ENCODE measurements at regions not wholly inside any gene's neighbourhood (a gene's known extent, or its start where the extent isn't known, plus 50 kb on each side); places are given as distances from the start of the nearest gene placed in this dataset.

GRCh38 chr4:123345935-123346300, 50.7 kb upstream of the SPRY1 start:
- TF ChIP-seq CTCF (IDR thresholded peaks at IDR 0.05), result no peak
- no peak for TF ChIP-seq EP300 (IDR thresholded peaks at IDR 0.05; ENCODE audit: low read depth)
- TF ChIP-seq POLR2A (IDR thresholded peaks at IDR 0.05), result no peak
- no peak for TF ChIP-seq POLR2AphosphoS5 (IDR thresholded peaks at IDR 0.05)
- Histone ChIP-seq H3K36me3 (no peaks in the 10 kb centered on the region), H3K4me1 (no peaks in the 10 kb centered on the region), H3K9me3 (no peaks in the 10 kb centered on the region), H3K27ac (no peak overlapping the region), H3K27me3 (no peaks in the 10 kb centered on the region), H3K4me3 (no peak overlapping the region)
- intact Hi-C loops (cut with DNase I; ENCODE audit: low total_unique reads) (no loop called here), in situ Hi-C loops (cut with MboI; ENCODE audit: low pct_ligation_motif_present in 1 of 4, low pct_unique_long_range_greater_than_20kb in 1 of 4, low sequenced_read_pairs in 3 of 4) (no loop called here)
- DNase-seq, result no peak
- WGBS, 2 donors (ENCODE audit: low coverage in 1 of 2), result 48 to 65% methylated on average over 3 of the region's 3 CpGs

GRCh38 chr4:123346330-123346940, 50.2 kb upstream of the SPRY1 start:
- H3K27me3 ChIP-seq, result no peaks in the 10 kb centered on the region
- no peak for TF ChIP-seq POLR2A (IDR thresholded peaks at IDR 0.05)
- no peak for TF ChIP-seq POLR2AphosphoS5 (IDR thresholded peaks at IDR 0.05)
- no peak for TF ChIP-seq CTCF (IDR thresholded peaks at IDR 0.05)
- TF ChIP-seq EP300 (IDR thresholded peaks at IDR 0.05; ENCODE audit: low read depth), result no peak
- in situ Hi-C loops (cut with MboI; ENCODE audit: low pct_ligation_motif_present in 1 of 4, low pct_unique_long_range_greater_than_20kb in 1 of 4, low sequenced_read_pairs in 3 of 4), result no loop called here
- no peaks in the 10 kb centered on the region for H3K9me3 ChIP-seq
- WGBS, 2 donors (ENCODE audit: low coverage in 1 of 2), result 76% methylated on average over 5 to 7 of the region's 7 CpGs
- H3K27ac ChIP-seq, result no peak overlapping the region
- no peaks in the 10 kb centered on the region for H3K4me1 ChIP-seq
- intact Hi-C loops (cut with DNase I; ENCODE audit: low total_unique reads), result no loop called here
- no peak for DNase-seq
- H3K36me3 ChIP-seq, result no peaks in the 10 kb centered on the region
- no peak overlapping the region for H3K4me3 ChIP-seq

Small RNAs in the stretch of these regions (small RNA-seq; reads per million reads assigned to genes)
- gene AC026402.1, result 0 reads per million in 4 donors
